ENCODE measurements at regions not wholly inside any gene's neighbourhood (a gene's known extent, or its start where the extent isn't known, plus 50 kb on each side); places are given as distances from the start of the nearest gene placed in this dataset.

- no peak for TF ChIP-seq CTCF (conservative IDR thresholded peaks at IDR 0.05; ENCODE audit: low read length)
- DNase-seq (ENCODE audit: low read depth), result no peak
- no peak overlapping the region for H3K4me3 ChIP-seq (ENCODE audit: low read length)
Measured at GRCh38 chr4:179976777-179977176, 2266.4 kb upstream of the TENM3 start.

GRCh38 chr4:179977378-179977777 lies 2265.8 kb upstream of the TENM3 start:
- DNase-seq (ENCODE audit: low read depth), result no peak
- no peak for TF ChIP-seq CTCF (conservative IDR thresholded peaks at IDR 0.05; ENCODE audit: low read length)
- no peak overlapping the region for H3K4me3 ChIP-seq (ENCODE audit: low read length)

GRCh38 chr4:179981161-179981560 lies 2262.0 kb upstream of the TENM3 start:
- no peak overlapping the region for H3K4me3 ChIP-seq (ENCODE audit: low read length)
- DNase-seq (ENCODE audit: low read depth), result no peak
- TF ChIP-seq CTCF (conservative IDR thresholded peaks at IDR 0.05; ENCODE audit: low read length), result no peak

GRCh38 chr4:179989975-179990374 lies 2253.2 kb upstream of the TENM3 start:
- H3K4me3 ChIP-seq (ENCODE audit: low read length), result no peak overlapping the region
- no peak for DNase-seq (ENCODE audit: low read depth)
- TF ChIP-seq CTCF (conservative IDR thresholded peaks at IDR 0.05; ENCODE audit: low read length), result no peak

GRCh38 chr4:180009316-180009715 lies 2233.9 kb upstream of the TENM3 start:
- no peak for TF ChIP-seq CTCF (conservative IDR thresholded peaks at IDR 0.05; ENCODE audit: low read length)
- no peak for DNase-seq (ENCODE audit: low read depth)
- H3K4me3 ChIP-seq (ENCODE audit: low read length), result no peak overlapping the region

GRCh38 chr4:180028682-180029081 lies 2214.5 kb upstream of the TENM3 start:
- TF ChIP-seq CTCF (conservative IDR thresholded peaks at IDR 0.05; ENCODE audit: low read length), result no peak
- DNase-seq (ENCODE audit: low read depth), result no peak
- no peak overlapping the region for H3K4me3 ChIP-seq (ENCODE audit: low read length)

- no peak for DNase-seq (ENCODE audit: low read depth)
- no peak for TF ChIP-seq CTCF (conservative IDR thresholded peaks at IDR 0.05; ENCODE audit: low read length)
- no peak overlapping the region for H3K4me3 ChIP-seq (ENCODE audit: low read length)
Measured at GRCh38 chr4:180031330-180031729, 2211.9 kb upstream of the TENM3 start.
